ENCODE measurements at regions not wholly inside any gene's neighbourhood (a gene's known extent, or its start where the extent isn't known, plus 50 kb on each side); places are given as distances from the start of the nearest gene placed in this dataset.

DNA sequence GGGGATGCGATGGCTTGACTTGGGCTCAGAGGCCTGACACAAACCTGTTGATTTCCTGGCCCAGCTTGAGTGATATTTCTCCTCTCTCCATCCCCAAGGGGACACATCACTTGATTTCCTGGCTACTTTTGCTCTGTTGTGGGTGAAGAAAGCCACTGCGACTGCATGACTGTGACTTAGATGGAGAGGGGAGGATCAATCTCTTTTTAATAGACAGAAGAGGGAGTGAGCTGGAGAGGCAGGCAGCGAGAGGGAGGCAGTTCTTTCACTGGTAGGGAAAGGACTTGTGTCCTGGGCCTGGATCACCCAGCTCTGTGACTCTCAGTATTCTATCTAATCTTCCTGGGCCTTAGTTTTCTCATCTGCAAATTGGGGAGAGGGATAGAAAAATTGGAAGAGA, 189.8 kb upstream of the RGMA start:
- TF ChIP-seq POLR2A (IDR thresholded peaks at IDR 0.05) (no peak), POLR2AphosphoS5 (IDR thresholded peaks at IDR 0.05) (no peak), EP300 (IDR thresholded peaks at IDR 0.05; ENCODE audit: low read depth) (no peak)
- TF ChIP-seq, protein P1, sequence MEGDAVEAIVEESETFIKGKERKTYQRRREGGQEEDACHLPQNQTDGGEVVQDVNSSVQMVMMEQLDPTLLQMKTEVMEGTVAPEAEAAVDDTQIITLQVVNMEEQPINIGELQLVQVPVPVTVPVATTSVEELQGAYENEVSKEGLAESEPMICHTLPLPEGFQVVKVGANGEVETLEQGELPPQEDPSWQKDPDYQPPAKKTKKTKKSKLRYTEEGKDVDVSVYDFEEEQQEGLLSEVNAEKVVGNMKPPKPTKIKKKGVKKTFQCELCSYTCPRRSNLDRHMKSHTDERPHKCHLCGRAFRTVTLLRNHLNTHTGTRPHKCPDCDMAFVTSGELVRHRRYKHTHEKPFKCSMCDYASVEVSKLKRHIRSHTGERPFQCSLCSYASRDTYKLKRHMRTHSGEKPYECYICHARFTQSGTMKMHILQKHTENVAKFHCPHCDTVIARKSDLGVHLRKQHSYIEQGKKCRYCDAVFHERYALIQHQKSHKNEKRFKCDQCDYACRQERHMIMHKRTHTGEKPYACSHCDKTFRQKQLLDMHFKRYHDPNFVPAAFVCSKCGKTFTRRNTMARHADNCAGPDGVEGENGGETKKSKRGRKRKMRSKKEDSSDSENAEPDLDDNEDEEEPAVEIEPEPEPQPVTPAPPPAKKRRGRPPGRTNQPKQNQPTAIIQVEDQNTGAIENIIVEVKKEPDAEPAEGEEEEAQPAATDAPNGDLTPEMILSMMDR (IDR thresholded peaks at IDR 0.05) = no peak
